ENCODE measurements at regions not wholly inside any gene's neighbourhood (a gene's known extent, or its start where the extent isn't known, plus 50 kb on each side); places are given as distances from the start of the nearest gene placed in this dataset.

DNA sequence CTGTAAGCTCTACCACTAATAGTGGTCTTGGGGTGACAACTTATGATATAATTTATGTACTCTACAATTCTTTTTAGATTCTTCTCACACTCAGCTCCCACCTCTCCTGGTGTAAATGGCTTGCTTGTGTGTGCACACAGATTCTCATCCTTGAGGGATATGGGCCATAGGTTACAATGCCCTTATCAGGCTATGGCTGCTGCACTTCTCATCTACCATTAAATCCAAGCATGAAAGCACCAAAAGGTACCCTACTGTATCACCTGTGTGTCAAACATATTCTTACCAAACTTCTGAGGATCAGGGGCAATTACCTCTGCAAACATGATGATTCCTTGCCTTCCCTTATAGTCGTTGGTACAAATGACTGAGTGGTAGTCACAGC lies 891.9 kb downstream of the SQOR start:
- no peak for TF ChIP-seq CTCF (IDR thresholded peaks at IDR 0.05; ENCODE audit: borderline replicate concordance)
- intact Hi-C loops (cut with micrococcal nuclease): no loop called here

DNA sequence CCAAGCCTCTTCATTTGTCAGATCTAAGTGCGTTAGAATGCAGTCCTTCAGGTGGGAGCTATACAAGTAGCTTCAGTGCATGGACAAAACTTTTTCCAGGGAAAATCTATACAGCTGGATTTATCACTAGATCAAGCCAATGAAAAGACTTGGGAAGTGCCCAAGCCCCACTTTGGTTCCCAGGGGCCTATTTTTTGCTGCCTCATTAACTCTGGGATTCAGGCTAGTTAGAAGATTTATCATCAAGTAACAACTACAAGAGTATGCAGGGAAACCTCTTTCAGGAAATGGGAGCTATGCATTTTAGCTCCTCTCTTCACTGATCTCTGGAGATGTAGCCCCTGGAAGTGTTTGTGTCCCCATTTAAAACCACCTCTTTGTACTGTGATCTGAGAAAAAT lies 908.8 kb downstream of the SQOR start:
- Histone ChIP-seq H3K36me3 (no peaks in the 10 kb centered on the region), H3K9me3 (replicated peaks) (peaks cover 19% of the 10 kb centered on the region), H3K27ac (replicated peaks) (no peak overlapping the region), H3K27me3 (ENCODE audit: low read depth) (no peaks in the 10 kb centered on the region), H3K4me1 (no peaks in the 10 kb centered on the region), H3K4me3 (no peak overlapping the region)
- no peak for DNase-seq
- TF ChIP-seq CTCF (IDR thresholded peaks at IDR 0.05; ENCODE audit: borderline replicate concordance): no peak
- intact Hi-C loops (cut with micrococcal nuclease): no loop called here

More for the DNA sequence above, 891.9 kb downstream of the SQOR start:
- Histone ChIP-seq H3K27me3 (ENCODE audit: low read depth) (no peaks in the 10 kb centered on the region), H3K4me1 (no peaks in the 10 kb centered on the region), H3K27ac (replicated peaks) (no peak overlapping the region), H3K9me3 (replicated peaks) (peaks cover 9% of the 10 kb centered on the region), H3K36me3 (no peaks in the 10 kb centered on the region), H3K4me3 (no peak overlapping the region)
- DNase-seq: no peak

DNA sequence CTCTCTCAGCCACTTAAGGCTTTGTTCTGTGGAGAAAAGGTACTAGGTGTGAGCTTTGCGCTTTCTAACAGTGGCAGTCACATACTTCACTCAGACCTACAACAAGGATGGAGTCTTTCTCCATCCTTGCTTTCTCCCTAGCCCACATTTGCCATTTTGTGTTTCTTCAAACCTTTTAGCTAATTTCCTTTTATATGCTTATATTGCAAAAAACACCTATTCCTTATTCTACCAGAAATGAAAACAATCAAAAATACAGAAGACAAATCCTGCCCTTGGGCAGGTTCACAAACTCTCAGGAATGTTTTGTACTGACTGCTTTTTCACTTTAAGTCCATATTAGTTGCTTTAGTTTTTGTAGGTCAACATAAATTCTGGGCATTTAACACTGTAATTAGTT lies 914.2 kb downstream of the SQOR start:
- no peak for DNase-seq
- intact Hi-C loops (cut with micrococcal nuclease): no loop called here
- Histone ChIP-seq H3K4me3 (no peak overlapping the region), H3K9me3 (replicated peaks) (peaks cover 14% of the 10 kb centered on the region), H3K27ac (replicated peaks) (no peak overlapping the region), H3K27me3 (ENCODE audit: low read depth) (no peaks in the 10 kb centered on the region), H3K4me1 (no peaks in the 10 kb centered on the region), H3K36me3 (no peaks in the 10 kb centered on the region)
- no peak for TF ChIP-seq CTCF (IDR thresholded peaks at IDR 0.05; ENCODE audit: borderline replicate concordance)

DNA sequence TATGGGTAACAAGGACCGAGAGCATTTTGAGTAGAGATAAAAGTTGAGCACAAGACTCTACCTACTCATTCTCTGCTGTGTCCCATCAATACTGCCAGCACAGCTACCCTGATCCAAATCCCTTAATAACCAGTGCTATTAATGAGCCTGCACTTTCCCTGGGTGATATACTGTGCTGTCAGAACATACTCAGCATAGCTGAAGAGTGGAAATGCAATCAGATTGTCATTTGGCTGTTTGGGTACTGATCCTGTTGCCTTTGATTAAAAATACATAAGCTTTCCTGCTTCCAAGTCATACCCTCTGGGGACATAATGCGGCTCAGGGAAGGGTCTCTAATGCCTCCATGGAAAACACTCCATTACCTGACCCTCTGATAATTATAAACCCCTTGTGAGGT lies 917.5 kb downstream of the SQOR start:
- no peak for TF ChIP-seq CTCF (IDR thresholded peaks at IDR 0.05; ENCODE audit: borderline replicate concordance)
- H3K4me3 ChIP-seq: no peak overlapping the region
- intact Hi-C loops (cut with micrococcal nuclease): no loop called here
- H3K27ac ChIP-seq (replicated peaks): no peak overlapping the region
- no peaks in the 10 kb centered on the region for H3K36me3 ChIP-seq
- H3K9me3 ChIP-seq (replicated peaks): peaks cover 14% of the 10 kb centered on the region
- no peaks in the 10 kb centered on the region for H3K4me1 ChIP-seq
- H3K27me3 ChIP-seq (ENCODE audit: low read depth): no peaks in the 10 kb centered on the region
- no peak for DNase-seq

DNA sequence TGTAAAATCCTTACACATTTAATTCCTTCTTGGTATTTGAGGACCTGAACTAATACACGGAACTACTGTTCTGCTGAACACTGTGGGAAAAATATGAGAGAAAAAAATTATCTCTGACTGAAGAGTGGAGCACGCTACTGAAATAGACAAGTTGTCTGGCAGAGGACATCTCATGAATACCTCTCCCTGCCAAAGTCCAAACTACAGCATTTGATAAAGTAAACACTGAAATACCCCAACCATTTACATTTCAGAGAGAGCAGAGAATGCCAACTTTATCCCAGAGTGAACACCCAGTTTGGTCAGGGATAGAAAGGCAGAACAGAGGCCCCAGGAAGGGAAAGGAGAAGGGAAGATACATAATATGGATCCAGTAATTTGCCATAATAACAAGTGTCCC lies 920.7 kb downstream of the SQOR start:
- no peaks in the 10 kb centered on the region for H3K4me1 ChIP-seq
- H3K27ac ChIP-seq (replicated peaks): no peak overlapping the region
- no peaks in the 10 kb centered on the region for H3K36me3 ChIP-seq
- H3K4me3 ChIP-seq: no peak overlapping the region
- no peaks in the 10 kb centered on the region for H3K27me3 ChIP-seq (ENCODE audit: low read depth)
- no peak for TF ChIP-seq CTCF (IDR thresholded peaks at IDR 0.05; ENCODE audit: borderline replicate concordance)
- peaks cover 15% of the 10 kb centered on the region for H3K9me3 ChIP-seq (replicated peaks)
- intact Hi-C loops (cut with micrococcal nuclease): no loop called here
- no peak for DNase-seq

DNA sequence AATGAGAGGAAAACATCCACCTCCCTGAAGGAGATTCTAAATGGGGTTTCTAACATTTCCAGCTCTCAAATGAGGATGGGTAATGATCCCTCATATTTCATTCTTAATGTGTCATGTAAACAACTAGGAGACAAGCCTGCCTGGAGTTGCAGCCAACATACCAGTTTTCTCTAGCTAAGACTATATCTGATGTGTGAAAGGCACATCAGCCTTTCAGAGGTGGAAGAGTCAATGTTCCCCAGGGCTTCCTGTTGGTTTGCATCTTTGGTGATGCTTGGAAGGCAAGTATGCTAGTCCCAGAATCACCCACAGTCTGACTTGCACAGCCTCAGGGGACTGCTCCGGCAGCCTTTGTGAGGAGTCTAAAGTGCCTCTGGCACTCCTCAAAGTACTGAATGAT lies 921.2 kb downstream of the SQOR start:
- no peak for TF ChIP-seq CTCF (IDR thresholded peaks at IDR 0.05; ENCODE audit: borderline replicate concordance)
- H3K4me1 ChIP-seq: no peaks in the 10 kb centered on the region
- H3K27me3 ChIP-seq (ENCODE audit: low read depth): no peaks in the 10 kb centered on the region
- intact Hi-C loops (cut with micrococcal nuclease): no loop called here
- H3K27ac ChIP-seq (replicated peaks): no peak overlapping the region
- no peak for DNase-seq
- no peak overlapping the region for H3K4me3 ChIP-seq
- peaks cover 17% of the 10 kb centered on the region for H3K9me3 ChIP-seq (replicated peaks)
- H3K36me3 ChIP-seq: no peaks in the 10 kb centered on the region
